HepG2 (cell line): ENCODE measurements at regions not wholly inside any gene's neighbourhood (a gene's known extent, or its start where the extent isn't known, plus 50 kb on each side); places are given as distances from the start of the nearest gene placed in this dataset.

Source experiments
- ATAC-seq: fragments of 200-7000 bp; cut with Tn5 transposase; 3 replicates; pipeline ENCODE4 v1.9.1; 2020; ENCODE audit warnings: mild to moderate bottlenecking, moderate library complexity
- BruUV-seq: library from RNA; stranded (reverse); fragments of 400-500 nt; replicated peaks from 2 replicates; lab custom pipeline; 2021; lab: Mats Ljungman, UMichigan
- CTCF ChIA-PET: fragments of 300-600 bp; formaldehyde crosslinking; extraction: SDS; loops from one replicate; lab custom pipeline; 2021; ENCODE audit warnings: low total read pairs, inconsistent platforms, low intra/inter-chr PET ratio; lab: Yijun Ruan, JAX
- POLR2A ChIA-PET: fragments of 350-600 bp; sonication (Branson Sonifier 250); formaldehyde crosslinking; loops from one replicate; lab custom pipeline; 2020; ENCODE audit warnings: antibody characterized with exemption, inconsistent platforms; lab: Yijun Ruan, JAX
- DNase-seq: peaks from one replicate; pipeline ENCODE4 v3.0.0-alpha.2; 2015; ENCODE audit warnings: low spot score
- FAIRE-seq: peaks from 3 replicates; lab custom pipeline; 2011; peaks lifted over from hg19 to GRCh38; lab: Jason Lieb, UNC
- H2AFZ ChIP-seq: one replicate; pipeline ENCODE4 v1.6.1; 2011; ENCODE audit warnings: low read length, inconsistent platforms
- H3K27ac ChIP-seq: fragments of 300-600 bp; 3 replicates; pipeline ENCODE4 v1.8.0; 2011; ENCODE audit warnings: mixed run types, mild to moderate bottlenecking, mixed read lengths, low read length, inconsistent platforms; ENCODE audit not compliant: insufficient read depth; ENCODE audit errors: extremely low read length
- H3K27me3 ChIP-seq, 2 experiments: fragments of 200-600 bp in 1 of 2; 2 replicates in 1 of 2; 3 replicates in 1 of 2; pipeline versions ENCODE4 v1.6.0 to v1.8.0; 2011; ENCODE audit warnings: low read length in 2 of 2, mild to moderate bottlenecking in 2 of 2, moderate library complexity in 2 of 2, inconsistent platforms in 1 of 2; ENCODE audit not compliant: insufficient read depth in 2 of 2, control insufficient read depth in 1 of 2
- H3K36me3 ChIP-seq, 2 experiments: fragments of 200-600 bp in 1 of 2; replicated peaks in 1 of 2; 2 replicates in 1 of 2; 3 replicates in 1 of 2; pipeline versions ENCODE4 v1.5.1 to v1.8.0; 2011; ENCODE audit warnings: low read length in 2 of 2, inconsistent platforms in 1 of 2; ENCODE audit not compliant: insufficient read depth in 2 of 2, control insufficient read depth in 1 of 2
- H3K4me1 ChIP-seq: 2 replicates; pipeline ENCODE4 v1.5.1; 2012; ENCODE audit warnings: low read length, inconsistent platforms; ENCODE audit not compliant: insufficient read depth
- H3K4me2 ChIP-seq: 2 replicates; pipeline ENCODE4 v1.6.0; 2011; ENCODE audit warnings: low read depth, low read length, inconsistent platforms
- H3K4me3 ChIP-seq, 3 experiments: fragments of 200-600 bp in 1 of 3; sonication (generic), shearing (Covaris generic) in 1 of 3; replicated peaks in 1 of 3; 2 replicates each; pipeline ENCODE4 v1.5.1; 2011 to 2016; ENCODE audit warnings: low read length in 3 of 3, inconsistent platforms in 2 of 3, low read depth in 2 of 3, mild to moderate bottlenecking in 2 of 3, control low read depth in 1 of 3, mixed read lengths in 1 of 3; ENCODE audit not compliant: insufficient read depth in 1 of 3
- H3K79me2 ChIP-seq: one replicate; pipeline ENCODE4 v1.6.1; 2011; ENCODE audit warnings: low read length, inconsistent platforms; ENCODE audit not compliant: insufficient read depth
- H3K9ac ChIP-seq: 2 replicates; pipeline ENCODE4 v1.6.0; 2011; ENCODE audit warnings: mild to moderate bottlenecking, low read depth, low read length, inconsistent platforms; ENCODE audit not compliant: insufficient read depth
- H3K9me3 ChIP-seq: 2 replicates; pipeline ENCODE4 v1.5.1; 2012; ENCODE audit warnings: mild to moderate bottlenecking, low read length
- H4K20me1 ChIP-seq: 2 replicates; pipeline ENCODE4 v1.6.0; 2011; ENCODE audit warnings: inconsistent platforms, mild to moderate bottlenecking, low read length, moderate library complexity; ENCODE audit not compliant: insufficient read depth
- BRCA1 ChIP-seq: sonication (generic); formaldehyde crosslinking; IDR thresholded peaks from 2 replicates; pipeline ENCODE4 v1.4.0; 2020; ENCODE audit warnings: missing genetic modification reagents
- DMAP1 ChIP-seq: IDR thresholded peaks from 2 replicates; pipeline ENCODE4 v1.6.1; 2016
- HMGXB3 ChIP-seq: sonication (generic); formaldehyde crosslinking; IDR thresholded peaks from 2 replicates; pipeline ENCODE4 v1.4.0; 2020; ENCODE audit warnings: missing genetic modification reagents, borderline replicate concordance
- HNF4G ChIP-seq, 2 experiments: sonication (generic) in 1 of 2; formaldehyde crosslinking in 1 of 2; IDR thresholded peaks; 2 replicates each; pipeline versions ENCODE4 v1.4.0 to v1.6.1; 2011 to 2020; ENCODE audit warnings: borderline replicate concordance in 2 of 2, low read depth in 2 of 2, mild to moderate bottlenecking in 2 of 2, low read length in 1 of 2, missing genetic modification reagents in 1 of 2, moderate library complexity in 1 of 2
- IRF9 ChIP-seq: sonication (generic); formaldehyde crosslinking; IDR thresholded peaks from 2 replicates; pipeline ENCODE4 v1.8.0; 2022; ENCODE audit warnings: missing genetic modification reagents, mild to moderate bottlenecking, borderline replicate concordance
- JUNB ChIP-seq: sonication (generic); formaldehyde crosslinking; IDR thresholded peaks from 2 replicates; pipeline ENCODE4 v1.8.0; 2022; ENCODE audit warnings: missing genetic modification reagents, mild to moderate bottlenecking, borderline replicate concordance
- MBNL3 ChIP-seq: fragments of 250-450 bp; sonication (Bioruptor Pico); conservative IDR thresholded peaks from 2 replicates; pipeline ENCODE4 v1.8.0; 2022; ENCODE audit warnings: mild to moderate bottlenecking, inconsistent platforms
- NKX3-1 ChIP-seq: sonication (generic); formaldehyde crosslinking; IDR thresholded peaks from 2 replicates; pipeline ENCODE4 v1.5.0; 2020; ENCODE audit warnings: missing genetic modification reagents
- ONECUT2 ChIP-seq: sonication (generic); formaldehyde crosslinking; IDR thresholded peaks from 2 replicates; pipeline ENCODE4 v1.4.0; 2020; ENCODE audit warnings: missing genetic modification reagents
- TERF1 ChIP-seq: sonication (generic); formaldehyde crosslinking; IDR thresholded peaks from 2 replicates; pipeline ENCODE4 v1.8.0; 2022; ENCODE audit warnings: mild to moderate bottlenecking, missing genetic modification reagents, moderate library complexity
- TFDP1 ChIP-seq: IDR thresholded peaks from 2 replicates; pipeline ENCODE4 v1.6.1; 2016; ENCODE audit warnings: missing compliant biosample characterization, missing genetic modification reagents, borderline replicate concordance
- ZNF326 ChIP-seq: sonication (generic); formaldehyde crosslinking; IDR thresholded peaks from 2 replicates; pipeline ENCODE4 v1.4.0; 2020; ENCODE audit warnings: missing genetic modification reagents, borderline replicate concordance
- ZNF720 ChIP-seq: sonication (generic); formaldehyde crosslinking; IDR thresholded peaks from 2 replicates; pipeline ENCODE4 v1.4.0; 2020; ENCODE audit warnings: missing genetic modification reagents
- WGBS: methylation state at CpG from one replicate; pipeline ENCODE4 v1.1.6; 2017; ENCODE audit warnings: low lambda C conversion rate; 5-methylcytosine and 5-hydroxymethylcytosine counted together
- in situ Hi-C: cut with HindIII; loops from 2 replicates; pipeline ENCODE4 v1.10.0; 2017; ENCODE audit warnings: low pct_unique_long_range_greater_than_20kb; ENCODE audit not compliant: extremely low pct_ligation_motif_present
- intact Hi-C: fragments of 100-400 bp; cut with micrococcal nuclease; formaldehyde crosslinking; loops from one replicate; pipeline ENCODE4 v1.10.0; 2022; ENCODE audit not compliant: unreplicated experiment
- TF ChIP-seq, protein P1 (sequence below): sonication (generic); IDR thresholded peaks from 2 replicates; pipeline ENCODE4 v1.6.1; 2016; ENCODE audit warnings: low read depth, borderline replicate concordance

- TF ChIP-seq IRF9 (no peak), BRCA1 (CRISPR knock-in tag) (no peak), HNF4G (IDR thresholded peaks at IDR 0.05; ENCODE audit: borderline replicate concordance, low read depth, low read length) (no peak), HNF4G (CRISPR knock-in tag; IDR thresholded peaks at IDR 0.05; ENCODE audit: borderline replicate concordance, low read depth) (no peak), DMAP1 (no peak), ONECUT2 (no peak), TFDP1 (CRISPR knock-in tag) (no peak), NKX3-1 (no peak)
- TF ChIP-seq, protein P1, sequence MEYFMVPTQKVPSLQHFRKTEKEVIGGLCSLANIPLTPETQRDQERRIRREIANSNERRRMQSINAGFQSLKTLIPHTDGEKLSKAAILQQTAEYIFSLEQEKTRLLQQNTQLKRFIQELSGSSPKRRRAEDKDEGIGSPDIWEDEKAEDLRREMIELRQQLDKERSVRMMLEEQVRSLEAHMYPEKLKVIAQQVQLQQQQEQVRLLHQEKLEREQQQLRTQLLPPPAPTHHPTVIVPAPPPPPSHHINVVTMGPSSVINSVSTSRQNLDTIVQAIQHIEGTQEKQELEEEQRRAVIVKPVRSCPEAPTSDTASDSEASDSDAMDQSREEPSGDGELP = no peak
These were observed 143.5 kb upstream of the MMADHC start (continued) for GRCh38 chr2:149731079-149731478.

DNA sequence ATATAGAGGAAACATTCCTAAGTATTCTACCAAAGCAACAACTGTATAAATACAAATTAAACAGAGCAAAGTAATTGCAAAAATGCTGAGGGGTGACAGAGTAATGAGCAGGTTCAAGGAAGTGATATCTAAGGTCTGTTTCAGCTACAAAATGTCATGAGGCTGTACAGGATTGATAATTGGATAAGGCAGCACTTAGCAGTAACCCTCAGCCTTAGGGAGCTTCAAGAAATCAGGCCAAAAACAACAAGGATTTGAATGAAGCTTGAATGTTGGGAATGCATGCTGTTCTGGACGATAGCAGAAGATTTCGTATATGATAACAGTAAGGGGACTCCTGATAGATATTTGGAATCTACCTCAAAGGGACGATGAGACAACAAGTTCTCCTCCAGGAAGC, 142.0 kb upstream of the MMADHC start:
- intact Hi-C loops (no loop called here), in situ Hi-C loops (no loop called here)
- Histone ChIP-seq H3K9ac (no peak overlapping the region), H3K4me3 (no peak overlapping the region), H2AFZ (no peak overlapping the region), H3K27me3 (no peaks in the 10 kb centered on the region), H4K20me1 (no peaks in the 10 kb centered on the region), H3K4me2 (no peak overlapping the region), H3K9me3 (no peaks in the 10 kb centered on the region), H3K36me3 (no peaks in the 10 kb centered on the region), H3K79me2 (no peaks in the 10 kb centered on the region), H3K4me1 (no peaks in the 10 kb centered on the region), H3K27ac (no peak overlapping the region)
- DNase-seq (no peak), FAIRE-seq (no peak), ATAC-seq (no peak)
- CTCF ChIA-PET = no interaction called here
- TF ChIP-seq HMGXB3 = no peak
- TF ChIP-seq ZNF326 (CRISPR knock-in tag) = no peak
- no peak for TF ChIP-seq ONECUT2
- TF ChIP-seq JUNB (CRISPR knock-in tag) = no peak
- TF ChIP-seq ZNF720 (CRISPR knock-in tag) = no peak
- no peak for TF ChIP-seq MBNL3
- TF ChIP-seq TERF1 (CRISPR knock-in tag) = no peak
- POLR2A ChIA-PET = no interaction called here
- no TSS peak for BruUV-seq
- WGBS = 45% methylated on average over 3 of the region's 3 CpGs
